HepG2 (cell line): ENCODE measurements at regions not wholly inside any gene's neighbourhood (a gene's known extent, or its start where the extent isn't known, plus 50 kb on each side); places are given as distances from the start of the nearest gene placed in this dataset.

Experiments
- CREB1 ChIP-seq, 2 experiments: fragments of 450-650 bp in 1 of 2; IDR thresholded peaks; 2 replicates each; pipeline ENCODE4 v1.6.1; 2016 to 2017; ENCODE audit warnings: control low read depth in 1 of 2, mild to moderate bottlenecking in 1 of 2, missing compliant biosample characterization in 1 of 2, missing genetic modification characterization in 1 of 2
- FOXC1 ChIP-seq: sonication (generic); formaldehyde crosslinking; IDR thresholded peaks from 2 replicates; pipeline ENCODE4 v1.8.0; 2022; ENCODE audit warnings: mild to moderate bottlenecking, missing genetic modification reagents, borderline replicate concordance
- HDAC2 ChIP-seq: sonication (generic); formaldehyde crosslinking; IDR thresholded peaks from 2 replicates; pipeline ENCODE4 v1.4.0; 2020; ENCODE audit warnings: missing genetic modification reagents
- MYC ChIP-seq: sonication (generic); formaldehyde crosslinking; IDR thresholded peaks from 2 replicates; pipeline ENCODE4 v1.9.0; 2021; ENCODE audit warnings: missing genetic modification reagents, borderline replicate concordance
- NR1H2 ChIP-seq: sonication (generic); formaldehyde crosslinking; IDR thresholded peaks from 2 replicates; pipeline ENCODE4 v1.8.1; 2022; ENCODE audit warnings: low read depth, missing genetic modification reagents, borderline replicate concordance
- SUZ12 ChIP-seq: fragments of 150-350 bp; IDR thresholded peaks from 2 replicates; pipeline ENCODE4 v1.6.1; 2014; ENCODE audit warnings: low read depth, low read length
- ZNF20 ChIP-seq: sonication (generic); formaldehyde crosslinking; IDR thresholded peaks from 2 replicates; pipeline ENCODE4 v1.4.0; 2020; ENCODE audit warnings: mild to moderate bottlenecking, moderate library complexity, missing genetic modification reagents
- TF ChIP-seq, protein P1 (sequence below): sonication (generic); formaldehyde crosslinking; IDR thresholded peaks from 2 replicates; pipeline ENCODE4 v1.5.0; 2020; ENCODE audit warnings: mild to moderate bottlenecking, missing genetic modification reagents, moderate library complexity
- TF ChIP-seq, protein P2 (sequence below): IDR thresholded peaks from 2 replicates; pipeline ENCODE4 v1.6.1; 2016

DNA sequence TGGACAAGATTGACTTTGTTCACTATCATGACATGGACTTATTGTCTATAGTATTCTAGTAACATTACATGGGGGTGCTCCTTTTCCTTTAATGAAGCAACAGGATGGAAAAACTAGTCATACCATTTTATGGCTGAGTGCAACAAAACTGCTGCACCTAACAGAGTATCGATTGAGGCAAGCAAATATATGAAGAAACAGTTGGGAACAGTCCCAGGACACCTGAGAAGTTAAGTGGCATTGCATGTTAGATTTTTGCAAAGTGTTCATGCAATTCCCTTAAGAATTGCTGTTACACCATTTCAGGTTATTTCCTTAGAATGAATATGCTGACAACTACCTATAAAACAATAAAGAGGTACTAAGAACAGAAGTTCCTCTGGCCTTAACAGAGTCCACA is 541.5 kb upstream of the ANO3 start:
- no peak for TF ChIP-seq MYC (CRISPR knock-in tag)
- TF ChIP-seq, protein P1, sequence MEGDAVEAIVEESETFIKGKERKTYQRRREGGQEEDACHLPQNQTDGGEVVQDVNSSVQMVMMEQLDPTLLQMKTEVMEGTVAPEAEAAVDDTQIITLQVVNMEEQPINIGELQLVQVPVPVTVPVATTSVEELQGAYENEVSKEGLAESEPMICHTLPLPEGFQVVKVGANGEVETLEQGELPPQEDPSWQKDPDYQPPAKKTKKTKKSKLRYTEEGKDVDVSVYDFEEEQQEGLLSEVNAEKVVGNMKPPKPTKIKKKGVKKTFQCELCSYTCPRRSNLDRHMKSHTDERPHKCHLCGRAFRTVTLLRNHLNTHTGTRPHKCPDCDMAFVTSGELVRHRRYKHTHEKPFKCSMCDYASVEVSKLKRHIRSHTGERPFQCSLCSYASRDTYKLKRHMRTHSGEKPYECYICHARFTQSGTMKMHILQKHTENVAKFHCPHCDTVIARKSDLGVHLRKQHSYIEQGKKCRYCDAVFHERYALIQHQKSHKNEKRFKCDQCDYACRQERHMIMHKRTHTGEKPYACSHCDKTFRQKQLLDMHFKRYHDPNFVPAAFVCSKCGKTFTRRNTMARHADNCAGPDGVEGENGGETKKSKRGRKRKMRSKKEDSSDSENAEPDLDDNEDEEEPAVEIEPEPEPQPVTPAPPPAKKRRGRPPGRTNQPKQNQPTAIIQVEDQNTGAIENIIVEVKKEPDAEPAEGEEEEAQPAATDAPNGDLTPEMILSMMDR (CRISPR knock-in tag), result no peak
- TF ChIP-seq HDAC2 (CRISPR knock-in tag), result no peak
- TF ChIP-seq, protein P2, sequence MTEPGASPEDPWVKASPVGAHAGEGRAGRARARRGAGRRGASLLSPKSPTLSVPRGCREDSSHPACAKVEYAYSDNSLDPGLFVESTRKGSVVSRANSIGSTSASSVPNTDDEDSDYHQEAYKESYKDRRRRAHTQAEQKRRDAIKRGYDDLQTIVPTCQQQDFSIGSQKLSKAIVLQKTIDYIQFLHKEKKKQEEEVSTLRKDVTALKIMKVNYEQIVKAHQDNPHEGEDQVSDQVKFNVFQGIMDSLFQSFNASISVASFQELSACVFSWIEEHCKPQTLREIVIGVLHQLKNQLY, result no peak
- TF ChIP-seq FOXC1, result no peak
- no peak for TF ChIP-seq SUZ12
- TF ChIP-seq CREB1 (IDR thresholded peaks at IDR 0.05), result no peak
- TF ChIP-seq CREB1 (CRISPR knock-in tag; IDR thresholded peaks at IDR 0.05), result no peak
- no peak for TF ChIP-seq NR1H2 (CRISPR knock-in tag)
- no peak for TF ChIP-seq ZNF20 (CRISPR knock-in tag)
